ENCODE measurements at regions not wholly inside any gene's neighbourhood (a gene's known extent, or its start where the extent isn't known, plus 50 kb on each side); places are given as distances from the start of the nearest gene placed in this dataset.
"Not testable (repeated sequence)": the region's sequence is repeated elsewhere in the genome, so short reads cannot be mapped to it uniquely, and the experiment has no call there.

DNA sequence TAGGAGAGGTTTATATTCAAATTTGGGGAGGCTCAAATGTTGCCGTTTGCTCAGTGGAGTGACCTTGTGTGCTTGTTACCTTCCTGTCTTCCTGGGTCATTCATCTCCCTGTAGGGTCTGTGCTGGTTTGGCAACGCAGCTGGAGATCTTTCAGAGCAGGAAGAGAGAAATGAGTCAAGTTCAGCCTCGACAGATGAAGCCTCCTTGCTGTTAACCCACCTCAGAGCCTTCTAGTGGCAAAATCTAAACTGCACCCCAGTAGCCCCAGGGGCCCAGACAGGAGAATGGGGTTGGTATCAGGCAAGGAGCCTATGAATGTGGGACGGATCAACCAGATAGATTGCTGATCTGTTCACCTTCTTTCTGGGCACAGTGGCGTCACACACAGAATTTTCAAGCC lies 999.3 kb downstream of the VRK1 start:
- no peak for DNase-seq (ENCODE audit: low read depth)

DNA sequence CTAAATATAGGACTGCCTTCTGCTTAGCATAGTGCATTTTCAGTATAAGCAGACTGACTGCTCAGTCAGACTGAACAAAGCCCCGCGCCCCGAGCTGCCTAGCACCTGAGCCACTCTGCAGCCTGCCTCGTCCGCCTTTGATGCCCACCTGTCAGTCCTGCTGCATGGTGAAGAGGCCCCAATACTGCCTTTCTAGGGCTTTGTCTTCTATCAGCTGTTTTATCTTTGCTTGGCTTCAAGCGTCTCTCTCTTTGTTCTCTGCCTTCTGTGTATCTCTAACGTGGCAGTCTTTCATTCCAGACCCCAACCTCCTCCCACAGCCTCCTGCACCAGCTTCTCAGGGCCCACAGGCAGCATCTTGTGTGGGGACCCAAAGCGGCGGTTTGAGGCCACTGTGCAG lies 1001.0 kb downstream of the VRK1 start:
- no peak for DNase-seq (ENCODE audit: low read depth)

DNA sequence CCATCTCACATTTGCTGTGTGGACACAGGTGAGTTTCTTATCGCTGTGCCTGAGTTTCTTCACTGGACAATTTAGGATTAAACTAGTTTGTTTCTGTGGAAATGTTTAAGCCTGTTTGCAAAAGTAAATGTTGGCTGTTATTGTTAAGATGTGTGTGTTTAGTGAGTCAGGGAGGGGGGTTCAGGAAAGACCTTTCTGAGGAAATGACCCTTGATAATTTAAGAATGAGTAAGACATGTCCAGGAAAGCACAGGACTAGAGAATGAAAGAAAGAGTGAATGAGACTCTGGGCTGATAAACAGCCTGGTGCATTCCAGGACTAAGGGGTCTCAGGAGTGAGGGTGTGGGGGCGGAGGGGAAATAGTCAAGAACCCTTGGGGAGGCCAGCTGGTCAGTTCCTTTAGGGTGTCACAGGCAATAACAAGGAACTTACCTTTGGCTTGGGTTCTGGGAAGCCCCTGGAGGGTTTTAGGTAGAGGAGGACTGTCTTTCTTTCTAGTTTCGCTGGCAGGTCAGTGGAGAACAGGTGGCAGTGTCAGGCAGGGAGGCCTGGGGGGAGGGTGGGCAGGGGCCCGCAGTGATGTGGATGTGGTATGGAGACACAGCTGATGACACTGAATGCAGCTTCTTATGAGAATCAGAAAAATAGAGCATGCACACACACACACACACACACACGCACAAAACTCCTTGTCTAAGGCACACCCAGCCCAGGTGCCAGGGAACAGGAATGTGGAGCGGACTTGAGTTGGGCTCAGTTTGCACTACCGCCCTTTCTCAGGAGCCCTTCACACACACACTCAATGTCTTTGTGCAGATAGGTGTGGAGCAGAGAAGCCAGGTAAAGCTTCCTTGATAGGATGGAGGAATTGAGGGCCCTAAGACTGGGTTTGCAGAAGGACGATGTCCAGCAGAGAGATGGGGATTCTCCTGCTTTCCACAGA lies 1005.5 kb downstream of the VRK1 start:
- no peak for DNase-seq (ENCODE audit: low read depth)

DNA sequence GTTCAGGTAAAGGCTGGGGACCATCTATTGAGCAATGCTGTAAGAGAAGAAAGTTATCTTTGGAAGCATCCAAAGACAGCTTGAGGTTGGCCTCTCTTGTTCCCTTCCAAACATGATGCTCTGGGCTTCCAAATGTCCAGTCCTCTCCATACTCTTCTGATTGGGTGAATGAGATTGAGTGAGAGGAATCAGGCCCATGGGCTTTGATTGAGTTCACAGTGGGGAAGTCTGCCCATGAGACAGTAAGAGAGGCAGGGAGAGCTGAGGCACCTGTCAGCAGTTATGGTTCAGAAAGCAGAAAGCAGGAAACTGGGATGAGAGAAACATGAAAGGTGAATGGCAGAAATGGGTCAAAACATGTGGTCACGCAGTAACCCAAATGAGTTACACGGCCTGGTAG lies 1006.9 kb downstream of the VRK1 start:
- DNase-seq (ENCODE audit: low read depth): no peak

DNA sequence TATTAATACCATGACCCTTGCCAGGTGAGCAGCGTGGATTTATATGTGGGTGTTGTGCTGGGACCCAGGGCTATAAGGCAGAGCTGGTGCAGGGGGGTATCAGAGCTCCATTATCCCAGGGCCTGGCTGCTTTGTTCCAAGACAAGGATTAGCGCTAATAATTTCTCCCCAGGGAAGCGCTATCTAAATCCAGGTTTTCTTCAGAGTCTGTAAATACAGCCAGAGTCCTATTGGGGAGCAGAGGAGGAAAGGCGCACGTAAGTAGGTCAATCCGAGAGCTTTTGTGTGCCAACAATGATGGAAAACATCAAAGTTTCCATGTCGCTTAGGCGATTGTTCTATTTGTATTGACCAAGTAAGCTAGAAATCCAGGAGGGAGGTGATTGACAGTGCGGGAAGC lies 1009.7 kb downstream of the VRK1 start:
- DNase-seq (ENCODE audit: low read depth): no peak

DNA sequence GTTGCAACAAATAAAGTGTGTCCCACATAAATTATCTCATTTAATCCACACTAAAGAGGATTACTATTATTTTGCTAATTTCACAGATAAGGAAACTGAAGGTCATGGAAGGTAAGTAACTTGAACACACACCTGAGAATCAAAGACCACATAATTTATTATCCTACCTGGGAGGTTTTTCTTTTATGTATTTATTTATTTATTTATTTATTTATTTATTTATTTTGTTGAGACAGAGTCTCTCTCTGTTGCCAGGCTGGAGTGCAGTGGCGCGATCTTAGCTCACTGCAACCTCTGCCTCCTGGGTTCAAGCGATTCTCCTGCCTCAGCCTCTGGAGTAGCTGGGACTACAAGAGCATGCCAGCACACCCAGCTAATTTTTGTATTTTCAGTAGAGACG lies 1011.4 kb downstream of the VRK1 start:
- not testable (repeated sequence) for DNase-seq (ENCODE audit: low read depth)

DNA sequence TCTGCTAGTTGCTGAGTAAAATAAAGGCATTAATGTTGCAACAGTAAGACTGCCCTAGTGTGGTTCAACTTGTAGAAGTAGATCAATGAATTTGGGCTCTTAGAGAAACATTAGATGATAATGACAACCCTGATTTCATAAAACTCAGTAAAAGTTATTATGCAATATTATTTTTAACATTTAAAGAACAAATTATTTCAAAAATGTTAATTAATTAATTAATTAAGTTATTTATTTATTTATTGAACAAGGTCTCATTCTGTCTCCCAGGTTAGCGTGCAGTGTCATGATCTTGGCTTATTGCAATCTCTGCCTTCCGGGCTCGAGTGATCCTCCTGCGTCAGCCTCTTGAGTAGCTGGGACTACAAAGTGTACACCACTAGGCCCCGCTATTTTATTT lies 1016.4 kb downstream of the VRK1 start:
- no peak for DNase-seq (ENCODE audit: low read depth)

DNA sequence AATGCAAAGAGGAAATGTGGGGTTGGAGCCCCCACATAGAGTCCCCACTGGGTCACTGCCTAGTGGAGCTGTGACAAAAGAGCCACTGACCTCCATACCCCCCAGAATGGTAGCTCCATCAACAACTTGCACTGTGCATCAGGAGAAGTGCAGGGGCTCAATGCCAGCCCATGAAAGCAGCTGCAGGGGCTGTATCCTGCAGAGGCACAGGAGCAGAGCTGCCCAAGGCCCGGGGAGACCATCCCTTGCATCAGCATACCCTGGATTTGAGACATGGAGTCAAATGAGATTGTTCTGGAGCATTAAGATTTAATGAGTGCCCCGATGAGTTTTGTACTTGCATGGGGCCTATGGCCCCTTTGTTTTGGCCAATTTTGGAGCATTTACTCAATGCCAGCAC lies 1023.6 kb downstream of the VRK1 start:
- DNase-seq (ENCODE audit: low read depth): no peak

DNA sequence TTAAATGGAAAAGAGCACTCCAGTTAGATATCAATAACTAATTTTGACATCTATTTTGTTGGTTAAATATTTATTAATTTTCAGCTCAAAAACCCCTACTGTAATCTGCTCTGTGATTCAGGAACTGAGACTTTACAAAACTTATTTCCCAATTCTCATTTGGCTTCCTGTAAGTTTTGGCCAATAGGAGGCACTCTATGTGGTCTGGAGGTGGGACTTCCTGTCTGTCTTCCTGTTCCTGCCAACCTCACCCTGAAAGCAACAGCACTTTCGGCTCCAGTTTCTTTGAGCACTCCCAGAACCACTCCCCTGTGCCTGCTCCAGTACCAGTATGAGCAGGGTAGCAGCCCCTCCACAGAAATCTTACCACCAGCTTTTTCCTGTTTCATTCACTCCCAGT lies 1027.0 kb downstream of the VRK1 start:
- no peak for DNase-seq (ENCODE audit: low read depth)

DNA sequence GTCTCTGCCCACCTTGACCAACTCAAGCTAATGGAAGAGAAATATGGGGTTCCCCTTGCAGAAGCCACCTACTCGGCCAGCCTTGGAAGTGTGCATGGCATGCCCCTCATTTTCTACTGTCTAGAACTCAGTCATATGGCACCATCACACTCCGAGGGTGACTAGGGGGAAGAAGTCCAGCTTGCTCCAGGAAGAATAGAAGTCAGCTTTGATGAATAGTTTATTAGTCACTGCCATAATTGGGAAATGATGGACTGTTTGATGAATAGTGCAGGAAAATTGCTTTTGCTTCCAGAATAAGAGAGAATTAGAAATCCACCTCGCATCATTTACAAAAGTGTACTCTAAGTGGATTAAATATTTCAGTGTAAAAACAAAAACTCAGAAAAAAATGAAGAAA lies 1030.6 kb downstream of the VRK1 start:
- no peak for DNase-seq (ENCODE audit: low read depth)

DNA sequence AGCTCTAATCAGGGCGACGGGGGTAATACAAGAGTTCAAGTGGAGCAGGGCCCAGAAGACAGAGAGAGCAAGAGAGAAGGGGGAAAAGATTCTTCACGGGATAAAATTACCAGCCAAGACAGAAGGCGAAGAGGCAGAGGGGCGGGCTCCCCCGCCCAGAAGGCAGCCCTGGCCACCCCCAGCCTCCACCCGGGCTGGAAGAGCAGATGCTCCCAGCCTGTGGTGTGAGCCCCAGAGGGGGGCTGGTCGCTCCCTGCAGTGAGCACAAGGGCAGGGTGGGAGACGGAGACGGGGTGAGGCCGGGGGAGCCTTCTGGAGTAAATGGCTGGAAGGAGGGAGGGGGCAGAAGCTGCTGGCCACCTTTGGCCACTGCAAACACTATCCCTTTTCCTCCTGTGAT lies 1035.6 kb downstream of the VRK1 start:
- no peak for DNase-seq (ENCODE audit: low read depth)

DNA sequence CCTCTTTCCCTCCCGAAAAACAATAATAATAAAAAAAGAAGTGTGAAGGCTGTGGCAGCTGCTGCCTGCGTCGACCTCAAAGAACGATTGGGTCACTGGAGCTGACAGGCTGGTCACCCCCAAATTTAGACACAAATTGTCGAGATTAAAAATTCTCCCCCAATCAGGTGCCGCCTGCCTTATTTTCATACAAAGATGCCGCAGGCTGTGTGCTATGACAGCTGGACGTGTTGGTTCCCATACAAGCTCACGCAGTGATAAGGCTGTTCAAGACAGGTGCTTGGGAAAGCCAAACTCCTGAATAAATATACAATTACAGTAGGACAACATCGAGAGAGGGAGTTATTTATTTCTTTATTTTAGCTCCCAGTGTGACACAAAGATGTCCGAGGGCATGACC lies 1041.8 kb downstream of the VRK1 start:
- DNase-seq (ENCODE audit: low read depth): no peak

DNA sequence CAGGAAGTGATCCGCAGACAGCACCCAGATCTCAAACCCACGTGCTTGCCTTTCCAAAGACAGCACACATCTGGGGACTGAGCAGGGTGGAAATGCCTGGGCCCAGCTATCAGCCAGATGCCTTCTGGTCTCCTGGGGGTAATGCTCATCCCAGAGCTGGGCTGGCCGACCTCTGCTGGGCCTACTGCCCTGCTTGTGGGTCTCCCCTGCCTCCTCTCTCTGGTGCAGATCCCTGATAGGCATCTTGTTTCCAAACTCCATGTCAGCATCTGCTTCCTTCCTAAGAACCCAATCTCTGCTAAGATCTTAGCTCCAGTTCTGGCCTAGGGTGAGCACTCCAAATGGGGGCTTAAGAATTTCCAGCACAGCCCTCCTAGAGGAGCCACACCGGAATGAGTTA lies 1043.0 kb downstream of the VRK1 start:
- DNase-seq (ENCODE audit: low read depth): no peak

DNA sequence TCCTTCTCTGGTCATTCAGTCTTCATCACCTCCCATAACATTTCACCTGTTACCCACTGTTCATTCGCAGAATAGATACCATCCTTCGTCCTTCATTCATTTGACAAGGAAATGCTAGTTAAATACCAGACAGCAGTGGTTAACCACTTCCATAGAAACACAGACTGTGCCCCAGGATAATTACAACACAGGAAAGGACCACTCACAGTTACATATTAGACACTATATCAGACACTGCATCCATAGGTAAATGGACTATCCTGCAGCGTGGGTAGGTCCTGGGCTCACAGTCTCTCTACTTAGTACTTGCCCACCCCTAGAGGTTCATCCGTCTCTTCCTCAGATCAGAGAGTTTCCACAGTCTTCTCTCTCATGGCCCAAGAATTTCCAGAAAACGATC lies 1044.6 kb downstream of the VRK1 start:
- DNase-seq (ENCODE audit: low read depth): no peak

DNA sequence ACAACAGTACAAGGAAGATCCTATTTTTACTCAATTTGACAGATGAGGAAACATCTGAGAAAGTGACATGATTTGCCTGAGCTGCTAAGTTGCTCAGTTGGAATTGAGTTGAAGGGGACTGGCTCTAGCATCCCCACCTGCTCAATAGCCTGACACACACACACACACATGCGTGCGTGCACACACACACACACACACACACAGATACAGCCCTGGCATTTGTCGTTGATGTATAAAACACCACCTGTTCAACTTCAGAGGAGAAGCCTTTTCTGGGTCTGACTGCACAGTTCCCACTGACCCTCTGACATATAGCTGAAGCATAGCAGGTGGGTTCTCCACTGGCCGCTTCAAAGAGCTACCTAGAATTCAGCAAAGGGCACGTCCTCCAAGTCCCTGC lies 1045.9 kb downstream of the VRK1 start:
- DNase-seq (ENCODE audit: low read depth): no peak

DNA sequence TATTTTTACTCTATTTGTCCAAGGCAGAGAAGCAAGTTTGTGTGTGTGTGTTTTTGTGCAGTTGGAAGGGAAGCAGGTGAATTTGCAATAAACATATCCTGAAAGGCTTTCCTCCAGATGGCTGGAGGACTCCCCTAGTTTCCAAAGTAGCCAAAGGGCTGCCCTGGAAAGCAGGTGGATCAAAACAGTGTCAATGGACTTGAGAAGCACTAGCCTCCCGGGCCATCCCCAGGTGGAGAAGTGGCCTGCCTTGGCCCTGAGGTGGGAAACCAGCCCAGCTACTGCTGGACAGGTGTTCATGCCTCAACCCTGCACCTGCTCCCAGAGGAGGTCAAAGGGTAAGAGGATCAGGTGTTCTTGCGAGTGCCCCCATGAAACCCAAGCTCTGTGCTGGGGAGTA lies 1046.9 kb downstream of the VRK1 start:
- no peak for DNase-seq (ENCODE audit: low read depth)

DNA sequence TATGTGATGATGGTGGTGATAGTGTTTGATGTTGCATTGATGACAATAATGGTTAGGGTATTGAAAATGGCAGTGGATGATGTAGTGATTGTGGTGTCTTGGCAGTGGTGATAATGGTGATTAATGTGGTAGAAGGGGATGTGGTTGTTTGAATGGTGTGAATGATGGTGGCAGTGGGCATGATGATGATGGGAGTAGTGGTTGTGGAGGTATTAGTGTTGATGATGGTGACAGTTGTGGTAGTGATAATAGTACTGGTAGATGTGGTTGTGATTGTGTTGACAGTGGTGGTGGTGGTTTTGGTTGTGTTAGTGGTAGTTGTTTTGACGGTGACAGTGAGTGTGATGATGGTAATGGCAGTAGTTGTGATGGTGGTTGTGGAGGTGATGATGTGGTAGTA lies 1049.0 kb downstream of the VRK1 start:
- DNase-seq (ENCODE audit: low read depth): no peak

DNA sequence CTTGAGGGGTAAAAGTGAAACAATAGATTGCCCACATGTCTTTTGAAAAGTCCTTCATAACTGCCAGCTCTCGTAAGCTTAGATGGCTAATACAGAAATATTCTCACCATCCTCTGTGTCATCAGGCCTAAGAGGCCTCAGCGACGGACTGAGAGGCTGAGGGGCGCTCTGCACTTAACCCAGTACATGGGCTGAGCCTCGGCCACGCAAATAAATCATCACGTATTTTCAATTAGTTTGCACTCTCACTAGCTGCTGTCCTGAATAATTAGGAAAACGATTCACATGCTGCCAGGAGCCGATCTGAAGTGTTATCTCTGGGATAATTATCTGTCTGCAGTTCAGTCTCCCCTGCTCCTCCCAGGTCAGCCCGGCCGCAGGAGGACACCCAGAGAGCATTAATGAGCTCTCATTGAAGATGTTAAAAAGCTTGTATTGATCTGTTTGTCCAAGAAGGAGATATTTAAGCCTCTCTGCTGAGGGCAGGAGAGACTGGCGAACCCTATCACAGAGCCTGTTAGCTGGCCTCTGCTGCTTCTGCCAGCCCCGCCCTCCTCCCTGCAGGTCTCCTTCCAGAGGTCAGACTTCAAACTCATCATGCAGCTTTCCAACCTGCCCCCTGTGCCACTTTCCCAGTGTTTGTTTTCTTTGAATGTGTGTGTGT lies 1051.3 kb downstream of the VRK1 start:
- no peak for DNase-seq (ENCODE audit: low read depth)

DNA sequence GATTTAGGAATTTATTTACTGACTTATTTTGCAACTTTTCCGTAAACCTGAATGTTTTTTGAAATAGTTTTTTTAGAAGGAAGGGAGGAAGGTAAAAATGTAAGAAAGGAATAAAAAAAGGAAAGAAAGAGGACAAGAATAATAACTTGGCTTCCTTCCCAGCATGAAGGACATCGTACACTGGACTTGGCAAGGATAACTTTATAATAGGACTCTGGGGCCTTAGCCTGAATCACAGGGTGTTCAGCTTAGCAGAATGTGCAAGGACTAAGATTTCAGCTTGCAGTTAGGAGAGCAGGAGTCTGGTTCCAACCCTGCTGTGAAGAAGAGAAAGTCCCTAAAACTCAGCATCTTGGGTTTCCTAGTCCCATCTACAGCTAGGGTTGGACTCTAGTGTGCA lies 1053.3 kb downstream of the VRK1 start:
- DNase-seq (ENCODE audit: low read depth): no peak

DNA sequence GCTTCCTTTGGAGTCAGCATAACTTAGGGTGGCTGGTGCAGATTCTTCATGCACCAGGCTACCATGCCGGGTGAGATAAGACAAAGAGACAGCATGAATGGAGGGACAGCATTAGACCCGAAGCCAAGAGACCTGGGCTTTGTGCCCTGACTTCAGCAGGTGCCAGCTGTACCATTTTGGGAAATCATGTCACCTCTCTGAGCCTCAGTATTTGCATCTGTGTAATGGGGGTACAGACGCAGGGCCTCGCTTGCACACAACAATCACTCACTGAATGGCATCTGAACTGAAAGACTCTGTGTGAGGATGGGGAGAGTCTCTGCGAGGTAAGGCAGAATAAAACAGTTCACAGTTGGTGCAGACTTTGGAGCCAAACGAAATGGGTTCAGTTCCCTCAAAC lies 1053.7 kb downstream of the VRK1 start:
- no peak for DNase-seq (ENCODE audit: low read depth)

DNA sequence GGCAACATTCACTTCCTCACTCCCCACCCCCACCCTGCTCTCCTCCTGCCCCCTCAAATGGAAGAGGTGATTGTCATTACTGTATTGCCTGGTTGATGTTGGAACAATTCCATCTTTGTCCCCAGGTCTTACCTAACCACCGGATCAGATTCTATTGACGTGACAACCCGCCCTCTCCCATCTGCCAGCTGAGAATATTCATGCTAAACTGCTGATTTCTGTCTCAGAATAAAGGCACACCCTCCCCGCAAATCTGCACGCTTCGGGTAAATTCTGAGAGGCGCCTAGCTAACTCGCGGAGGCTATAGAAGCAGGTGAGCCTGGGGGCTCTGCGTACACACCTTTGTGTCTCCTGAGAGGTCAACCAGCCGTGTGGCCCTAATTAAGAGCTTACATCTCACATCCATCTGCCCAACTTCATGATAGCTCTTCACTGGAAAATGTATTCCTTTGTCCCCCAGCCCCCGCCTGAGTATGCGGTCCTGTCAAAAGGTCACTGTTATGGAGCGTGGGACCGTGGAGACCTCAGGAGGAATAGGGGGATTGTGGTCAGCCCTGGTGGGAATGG lies 1054.3 kb downstream of the VRK1 start:
- no peak for DNase-seq (ENCODE audit: low read depth)

DNA sequence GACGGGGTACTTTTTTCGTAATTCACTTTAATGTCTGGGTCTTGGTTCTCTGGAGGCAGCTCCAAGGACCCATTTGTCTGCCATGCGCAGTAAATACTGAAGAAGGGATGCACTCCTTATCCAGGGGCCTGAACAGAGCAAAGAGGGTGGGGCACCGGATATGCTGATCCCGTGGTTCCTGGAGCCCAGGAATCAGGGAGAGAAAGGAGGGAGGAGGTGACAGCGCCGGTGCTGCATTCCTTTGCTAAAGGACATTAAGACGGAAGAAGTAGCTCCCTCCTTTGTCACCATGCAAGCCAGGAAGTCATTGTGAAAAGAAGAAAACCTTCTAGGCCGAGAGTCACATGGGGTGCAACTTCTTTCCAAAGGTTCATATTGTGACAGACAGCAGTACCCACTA lies 1057.7 kb downstream of the VRK1 start:
- no peak for DNase-seq (ENCODE audit: low read depth)

DNA sequence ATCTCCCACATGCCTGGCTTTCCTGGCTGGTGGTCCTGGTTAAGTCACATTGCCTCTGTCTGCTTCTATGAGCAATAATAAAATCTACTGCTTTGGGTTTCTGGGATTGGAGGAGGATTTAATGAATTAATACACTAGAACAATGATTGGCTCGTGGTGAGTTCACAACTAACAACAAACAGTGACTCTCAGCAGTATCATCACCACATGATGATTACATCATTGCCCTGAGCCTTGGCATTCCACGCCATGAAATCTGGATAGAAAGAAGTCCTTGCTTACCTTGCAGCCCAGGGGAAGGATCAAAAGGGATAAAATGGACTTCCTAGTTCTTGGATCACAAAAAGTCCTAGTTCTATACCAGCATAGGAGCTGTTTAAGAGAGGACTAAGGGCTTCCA lies 1069.0 kb downstream of the VRK1 start:
- DNase-seq (ENCODE audit: low read depth): no peak

Data from GM04503 (cell line).